ENCODE measurements at regions not wholly inside any gene's neighbourhood (a gene's known extent, or its start where the extent isn't known, plus 50 kb on each side); places are given as distances from the start of the nearest gene placed in this dataset.

GRCh38 chr17:33990943-33991706 is 264.0 kb upstream of the CCL2 start:
- Histone ChIP-seq H3K9me3 (no peaks in the 10 kb centered on the region), H3K36me3 (no peaks in the 10 kb centered on the region), H3K27ac (no peak overlapping the region), H3K27me3 (no peaks in the 10 kb centered on the region), H3K4me3 (no peak overlapping the region), H3K4me1 (peaks cover 0 to 51% (median 10%) of the 10 kb centered on the region in 3 donors)
- TF ChIP-seq, protein P1, sequence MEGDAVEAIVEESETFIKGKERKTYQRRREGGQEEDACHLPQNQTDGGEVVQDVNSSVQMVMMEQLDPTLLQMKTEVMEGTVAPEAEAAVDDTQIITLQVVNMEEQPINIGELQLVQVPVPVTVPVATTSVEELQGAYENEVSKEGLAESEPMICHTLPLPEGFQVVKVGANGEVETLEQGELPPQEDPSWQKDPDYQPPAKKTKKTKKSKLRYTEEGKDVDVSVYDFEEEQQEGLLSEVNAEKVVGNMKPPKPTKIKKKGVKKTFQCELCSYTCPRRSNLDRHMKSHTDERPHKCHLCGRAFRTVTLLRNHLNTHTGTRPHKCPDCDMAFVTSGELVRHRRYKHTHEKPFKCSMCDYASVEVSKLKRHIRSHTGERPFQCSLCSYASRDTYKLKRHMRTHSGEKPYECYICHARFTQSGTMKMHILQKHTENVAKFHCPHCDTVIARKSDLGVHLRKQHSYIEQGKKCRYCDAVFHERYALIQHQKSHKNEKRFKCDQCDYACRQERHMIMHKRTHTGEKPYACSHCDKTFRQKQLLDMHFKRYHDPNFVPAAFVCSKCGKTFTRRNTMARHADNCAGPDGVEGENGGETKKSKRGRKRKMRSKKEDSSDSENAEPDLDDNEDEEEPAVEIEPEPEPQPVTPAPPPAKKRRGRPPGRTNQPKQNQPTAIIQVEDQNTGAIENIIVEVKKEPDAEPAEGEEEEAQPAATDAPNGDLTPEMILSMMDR (IDR thresholded peaks at IDR 0.05) = no peak
- no peak for TF ChIP-seq POLR2A (IDR thresholded peaks at IDR 0.05)
- DNase-seq = no peak
- intact Hi-C loops (cut with DNase I) = no loop called here
- WGBS, 2 donors = 27 to 49% methylated on average over 2 to 3 of the region's 3 CpGs

GRCh38 chr17:33992113-33992512 is 263.0 kb upstream of the CCL2 start:
- Histone ChIP-seq H3K4me1 (peaks cover 0 to 42% (median 10%) of the 10 kb centered on the region in 3 donors), H3K36me3 (no peaks in the 10 kb centered on the region), H3K27ac (no peak overlapping the region), H3K27me3 (no peaks in the 10 kb centered on the region), H3K9me3 (no peaks in the 10 kb centered on the region), H3K4me3 (no peak overlapping the region)
- no peak for DNase-seq
- intact Hi-C loops (cut with DNase I) = no loop called here
- 78 to 83% methylated on average over 5 of the region's 5 CpGs for WGBS, 2 donors
- TF ChIP-seq POLR2A (IDR thresholded peaks at IDR 0.05) = no peak
- TF ChIP-seq, protein P1 (IDR thresholded peaks at IDR 0.05) = no peak

DNA sequence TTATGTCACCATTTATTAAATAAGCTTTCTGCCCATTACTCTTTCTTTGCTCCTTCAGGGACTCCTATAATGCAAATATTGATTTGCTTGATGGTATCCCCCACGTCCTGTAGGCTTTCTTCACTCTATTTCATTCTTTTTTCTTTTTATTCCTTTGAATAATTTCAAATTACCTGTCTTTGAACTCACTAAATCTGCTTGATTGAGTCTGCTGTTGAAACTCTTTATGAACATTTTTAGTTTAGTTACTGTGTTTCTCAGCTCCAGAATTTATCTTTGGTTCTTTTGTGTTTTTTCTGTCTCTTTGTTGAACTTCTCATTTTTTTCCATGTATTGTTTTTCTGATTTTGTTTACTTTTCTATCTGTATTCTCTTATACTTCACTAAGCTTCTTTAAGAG is 254.4 kb upstream of the CCL2 start:
- Histone ChIP-seq H3K4me3 (no peak overlapping the region), H3K9me3 (peaks cover 0 to 12% (median 6%) of the 10 kb centered on the region in 3 donors), H3K36me3 (no peaks in the 10 kb centered on the region), H3K27ac (no peak overlapping the region), H3K4me1 (peaks cover 0 to 19% (median 0%) of the 10 kb centered on the region in 3 donors), H3K27me3 (no peaks in the 10 kb centered on the region)
- DNase-seq = no peak
- no peak for TF ChIP-seq POLR2A (IDR thresholded peaks at IDR 0.05)
- TF ChIP-seq, protein P1 (IDR thresholded peaks at IDR 0.05) = no peak
- WGBS, 2 donors = 35 to 54% methylated on average over 1 of the region's 1 CpG
- intact Hi-C loops (cut with DNase I) = no loop called here

DNA sequence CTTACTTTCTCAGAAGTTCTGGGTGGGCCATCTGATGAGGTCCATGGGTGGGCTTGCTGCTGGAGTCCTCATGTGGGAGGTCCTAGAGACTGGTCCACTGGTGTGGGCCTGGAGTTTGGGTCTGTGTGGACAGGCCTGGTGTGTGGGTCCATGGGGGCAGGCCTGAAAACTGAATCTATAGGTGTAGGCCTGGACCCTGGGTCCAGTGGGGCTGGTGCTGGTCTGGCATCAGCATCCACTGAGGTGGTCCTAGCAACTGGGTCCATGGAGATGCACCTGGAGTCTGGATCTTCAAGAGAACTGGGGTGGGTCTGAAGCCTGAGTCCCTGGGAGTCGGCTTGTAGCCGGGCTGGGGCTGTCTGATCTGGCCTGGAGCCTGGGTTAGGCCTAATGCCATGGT is 253.8 kb upstream of the CCL2 start:
- Histone ChIP-seq H3K4me1 (peaks cover 0 to 16% (median 0%) of the 10 kb centered on the region in 3 donors), H3K27ac (no peak overlapping the region), H3K9me3 (peaks cover 0 to 12% (median 6%) of the 10 kb centered on the region in 3 donors), H3K4me3 (no peak overlapping the region), H3K27me3 (peaks cover 0 to 2% (median 0%) of the 10 kb centered on the region in 4 donors), H3K36me3 (no peaks in the 10 kb centered on the region)
- intact Hi-C loops (cut with DNase I) = no loop called here
- WGBS, 2 donors = no CpG with 5 or more reads among the region's 2 CpGs
- DNase-seq = no peak
- no peak for TF ChIP-seq POLR2A (IDR thresholded peaks at IDR 0.05)

DNA sequence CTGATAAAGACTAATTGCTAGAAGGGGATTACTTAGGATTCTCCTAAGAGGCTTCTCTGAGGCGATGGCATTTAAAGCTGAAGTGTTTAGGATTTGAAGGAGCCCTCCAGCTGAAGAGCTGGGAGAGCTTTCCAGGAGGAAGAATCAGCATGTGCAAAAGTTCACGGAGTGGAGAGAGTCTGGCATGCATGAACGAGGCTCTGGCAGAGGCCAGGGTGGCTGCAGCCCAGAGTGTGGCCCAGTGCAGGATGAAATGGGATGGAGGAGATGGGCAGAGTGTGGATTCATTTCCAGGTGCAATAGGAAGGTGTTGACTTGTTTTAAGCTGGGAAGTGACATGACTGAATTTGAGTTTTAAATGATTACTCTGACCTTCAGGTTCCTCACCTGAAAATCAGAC is 249.0 kb upstream of the CCL2 start:
- Histone ChIP-seq H3K27me3 (peaks cover 0 to 2% (median 0%) of the 10 kb centered on the region in 4 donors), H3K4me3 (no peak overlapping the region), H3K27ac (no peak overlapping the region), H3K9me3 (peaks cover 0 to 5% (median 0%) of the 10 kb centered on the region in 3 donors), H3K36me3 (no peaks in the 10 kb centered on the region), H3K4me1 (peaks cover 7 to 43% (median 12%) of the 10 kb centered on the region in 3 donors)
- 44 to 49% methylated on average over 3 of the region's 3 CpGs for WGBS, 2 donors
- intact Hi-C loops (cut with DNase I) = no loop called here
- TF ChIP-seq, protein P1 (IDR thresholded peaks at IDR 0.05) = no peak
- TF ChIP-seq POLR2A (IDR thresholded peaks at IDR 0.05) = no peak
- DNase-seq = no peak

Measured in esophagus squamous epithelium (tissue), 5 donors.